Body of pancreas (tissue), 4 donors: ENCODE measurements at regions not wholly inside any gene's neighbourhood (a gene's known extent, or its start where the extent isn't known, plus 50 kb on each side); places are given as distances from the start of the nearest gene placed in this dataset.

ENCODE experiments used
- POLR2A ChIP-seq, 3 donors: fragments of 450-650 bp; IDR thresholded peaks; one replicate each; pipeline ENCODE4 v1.6.1; 2016; ENCODE audit warnings: antibody characterized with exemption in 3 of 3, mild to moderate bottlenecking in 2 of 3
- TF ChIP-seq, protein P1 (sequence below), 7 experiments: fragments of 450-650 bp in 4 of 7; fragments of 200-600 bp in 3 of 7; sonication (generic) in 3 of 7; IDR thresholded peaks; one replicate each; pipeline ENCODE4 v1.5.1; 2016 to 2019; ENCODE audit warnings: antibody characterized with exemption in 7 of 7

DNA sequence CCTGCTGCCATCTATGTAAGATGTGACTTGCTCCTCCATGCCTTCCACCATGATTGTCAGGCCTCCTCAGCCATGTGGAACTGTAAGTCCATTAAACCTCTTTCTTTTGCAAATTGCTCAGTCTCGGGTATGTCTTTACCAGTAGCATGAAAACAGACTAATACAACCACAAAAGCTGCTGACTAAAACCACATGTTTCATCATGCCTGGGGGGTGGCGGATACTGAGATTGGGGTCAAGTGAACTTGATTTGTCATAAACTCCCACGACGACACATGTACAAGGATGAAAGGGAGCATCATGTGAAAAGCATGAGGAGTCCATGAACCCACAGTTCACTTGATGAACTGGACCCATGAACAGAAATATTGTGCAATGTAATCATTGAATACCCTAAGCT is 134.9 kb upstream of the ANK3 start:
- TF ChIP-seq, protein P1, sequence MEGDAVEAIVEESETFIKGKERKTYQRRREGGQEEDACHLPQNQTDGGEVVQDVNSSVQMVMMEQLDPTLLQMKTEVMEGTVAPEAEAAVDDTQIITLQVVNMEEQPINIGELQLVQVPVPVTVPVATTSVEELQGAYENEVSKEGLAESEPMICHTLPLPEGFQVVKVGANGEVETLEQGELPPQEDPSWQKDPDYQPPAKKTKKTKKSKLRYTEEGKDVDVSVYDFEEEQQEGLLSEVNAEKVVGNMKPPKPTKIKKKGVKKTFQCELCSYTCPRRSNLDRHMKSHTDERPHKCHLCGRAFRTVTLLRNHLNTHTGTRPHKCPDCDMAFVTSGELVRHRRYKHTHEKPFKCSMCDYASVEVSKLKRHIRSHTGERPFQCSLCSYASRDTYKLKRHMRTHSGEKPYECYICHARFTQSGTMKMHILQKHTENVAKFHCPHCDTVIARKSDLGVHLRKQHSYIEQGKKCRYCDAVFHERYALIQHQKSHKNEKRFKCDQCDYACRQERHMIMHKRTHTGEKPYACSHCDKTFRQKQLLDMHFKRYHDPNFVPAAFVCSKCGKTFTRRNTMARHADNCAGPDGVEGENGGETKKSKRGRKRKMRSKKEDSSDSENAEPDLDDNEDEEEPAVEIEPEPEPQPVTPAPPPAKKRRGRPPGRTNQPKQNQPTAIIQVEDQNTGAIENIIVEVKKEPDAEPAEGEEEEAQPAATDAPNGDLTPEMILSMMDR (IDR thresholded peaks at IDR 0.05) = no peak
- TF ChIP-seq POLR2A (IDR thresholded peaks at IDR 0.05) = no peak
